Activated T-cell treated with anti-CD3 and anti-CD28 coated beads, Interleukin-2, amount 50 U/mL, for 24 hours (primary cell): ENCODE measurements at regions not wholly inside any gene's neighbourhood (a gene's known extent, or its start where the extent isn't known, plus 50 kb on each side); places are given as distances from the start of the nearest gene placed in this dataset.

Source experiments
- DNase-seq: peaks from one replicate; pipeline ENCODE4 v3.0.0-alpha.2; 2020
- H3K27ac Mint-ChIP-seq: 2 replicates; pipeline ENCODE4 v1.8.0; 2020; ENCODE audit warnings: mild to moderate bottlenecking, mixed read lengths
- H3K27me3 Mint-ChIP-seq: 2 replicates; pipeline ENCODE4 v1.8.0; 2020; ENCODE audit warnings: mixed read lengths
- H3K36me3 Mint-ChIP-seq: 2 replicates; pipeline ENCODE4 v1.8.0; 2020; ENCODE audit warnings: low read depth, mixed read lengths
- H3K4me1 Mint-ChIP-seq: 2 replicates; pipeline ENCODE4 v1.8.0; 2020; ENCODE audit warnings: low read depth, mixed read lengths
- H3K4me3 Mint-ChIP-seq: 2 replicates; pipeline ENCODE4 v1.8.0; 2020; ENCODE audit warnings: mild to moderate bottlenecking, moderate library complexity, mixed read lengths
- H3K9me3 Mint-ChIP-seq: 2 replicates; pipeline ENCODE4 v1.8.0; 2020; ENCODE audit warnings: mixed read lengths

DNA sequence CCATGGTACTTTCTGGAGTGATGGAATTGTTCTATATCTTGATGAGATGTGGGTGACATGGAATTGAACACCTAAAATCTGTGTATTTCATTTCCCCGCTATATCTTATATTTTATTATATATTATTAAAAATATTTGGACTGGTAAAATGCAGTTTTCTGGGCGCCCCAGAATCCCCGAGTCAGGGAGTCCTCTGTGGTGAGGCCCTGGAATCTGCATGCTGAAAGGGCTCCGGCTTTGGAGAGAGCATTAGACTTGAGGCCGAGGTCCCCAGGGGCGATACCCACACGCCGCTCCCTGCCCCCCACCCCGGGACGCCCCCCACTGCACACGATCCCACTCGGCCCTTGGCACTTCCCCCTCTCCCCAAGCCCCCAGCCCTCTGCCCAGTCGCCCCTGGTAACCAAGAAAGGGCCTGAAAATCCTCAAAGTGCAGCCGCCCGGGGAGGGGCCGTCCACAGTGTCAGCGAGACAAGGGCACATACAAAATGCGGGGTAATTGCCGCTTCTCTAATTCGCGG lies 126.0 kb downstream of the ZFP36L2 start:
- Mint-ChIP-seq H3K36me3 (peaks cover 8% of the 10 kb centered on the region), H3K4me1 (no peaks in the 10 kb centered on the region), H3K4me3 (no peak overlapping the region), H3K27ac (no peak overlapping the region), H3K27me3 (no peaks in the 10 kb centered on the region), H3K9me3 (peaks cover 5% of the 10 kb centered on the region)
- no peak for DNase-seq

DNA sequence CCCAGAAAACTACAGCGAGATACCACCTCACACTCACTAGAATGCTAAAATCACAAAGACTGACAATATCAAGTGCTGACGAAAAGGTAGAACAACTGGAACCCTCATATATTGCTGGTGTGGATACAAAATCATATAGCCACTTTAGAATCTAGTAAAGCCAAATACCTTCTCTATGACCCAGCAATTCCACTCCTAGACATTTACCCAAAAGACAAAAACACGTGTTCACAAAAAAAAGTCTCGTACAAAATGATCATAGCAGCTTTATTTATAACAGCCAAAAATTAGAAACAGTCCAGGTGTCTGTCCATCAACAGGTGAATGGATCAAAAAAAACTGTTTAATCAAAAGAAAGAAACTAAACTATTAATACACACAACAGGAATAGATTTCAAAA lies 126.6 kb downstream of the ZFP36L2 start:
- H3K27me3 Mint-ChIP-seq = no peaks in the 10 kb centered on the region
- peaks cover 5% of the 10 kb centered on the region for H3K9me3 Mint-ChIP-seq
- H3K4me1 Mint-ChIP-seq = no peaks in the 10 kb centered on the region
- no peak overlapping the region for H3K27ac Mint-ChIP-seq
- H3K4me3 Mint-ChIP-seq = no peak overlapping the region
- DNase-seq = no peak
- H3K36me3 Mint-ChIP-seq = peaks cover 8% of the 10 kb centered on the region

DNA sequence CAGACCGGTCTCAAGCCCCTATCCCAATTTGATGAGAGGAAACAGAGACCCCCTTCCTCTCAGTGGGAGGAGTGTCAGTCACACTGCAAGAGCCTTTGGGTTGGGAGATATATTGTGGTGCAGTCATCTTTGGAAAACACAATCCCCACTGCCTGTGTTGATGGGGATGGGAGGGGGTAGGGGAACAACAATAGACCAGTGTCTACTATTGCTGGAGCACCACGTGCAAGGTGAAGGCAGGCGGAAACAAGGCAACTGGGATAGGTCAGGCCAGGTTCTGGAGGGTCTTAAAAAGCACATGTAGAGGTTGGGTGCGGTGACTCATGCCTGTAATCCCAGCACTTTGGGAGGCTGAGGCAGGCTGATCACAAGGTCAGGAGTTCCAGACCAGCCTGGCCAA lies 127.9 kb downstream of the ZFP36L2 start:
- Mint-ChIP-seq H3K4me1 (no peaks in the 10 kb centered on the region), H3K27ac (no peak overlapping the region), H3K4me3 (no peak overlapping the region), H3K36me3 (peaks cover 8% of the 10 kb centered on the region), H3K27me3 (no peaks in the 10 kb centered on the region), H3K9me3 (peaks cover 2% of the 10 kb centered on the region)
- no peak for DNase-seq

DNA sequence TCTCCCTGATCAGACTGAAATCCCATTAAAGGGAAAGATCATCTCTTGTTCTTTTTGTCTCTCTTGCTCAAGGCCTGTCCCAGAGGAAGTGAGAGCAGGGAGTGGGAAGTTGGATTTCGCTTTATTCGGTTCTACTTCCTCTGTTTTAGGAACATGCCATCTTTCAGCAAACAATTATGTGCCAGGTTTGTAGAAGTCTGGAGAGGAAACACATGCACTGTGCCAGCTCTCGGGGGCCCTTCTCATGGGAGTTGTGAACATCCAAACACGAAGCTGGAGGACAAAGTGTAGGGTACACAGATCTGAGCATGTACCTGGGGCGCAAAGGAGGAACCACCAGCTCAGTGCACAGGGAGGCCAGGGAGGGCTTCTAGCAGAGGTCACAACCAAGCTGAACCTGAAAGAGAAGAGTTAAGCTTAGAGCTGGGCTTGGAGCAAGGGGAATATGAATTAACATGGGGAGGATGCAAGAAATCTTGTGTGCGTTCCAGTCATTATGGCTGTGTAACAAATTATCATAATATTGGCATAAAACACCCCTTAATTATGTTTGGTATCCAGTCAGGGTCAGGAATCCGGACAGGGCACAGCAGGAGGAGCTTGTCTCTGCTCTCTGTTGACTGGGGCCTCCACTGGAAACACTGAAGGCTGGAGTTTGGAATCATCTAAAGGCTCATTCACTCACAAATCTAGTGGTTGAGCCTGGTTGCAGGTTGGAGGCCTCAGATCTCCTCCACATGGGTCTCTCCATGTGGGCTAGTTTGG lies 128.6 kb downstream of the ZFP36L2 start:
- Mint-ChIP-seq H3K4me1 (no peaks in the 10 kb centered on the region), H3K27me3 (no peaks in the 10 kb centered on the region), H3K9me3 (peaks cover 2% of the 10 kb centered on the region), H3K36me3 (peaks cover 8% of the 10 kb centered on the region), H3K27ac (no peak overlapping the region), H3K4me3 (no peak overlapping the region)
- no peak for DNase-seq

DNA sequence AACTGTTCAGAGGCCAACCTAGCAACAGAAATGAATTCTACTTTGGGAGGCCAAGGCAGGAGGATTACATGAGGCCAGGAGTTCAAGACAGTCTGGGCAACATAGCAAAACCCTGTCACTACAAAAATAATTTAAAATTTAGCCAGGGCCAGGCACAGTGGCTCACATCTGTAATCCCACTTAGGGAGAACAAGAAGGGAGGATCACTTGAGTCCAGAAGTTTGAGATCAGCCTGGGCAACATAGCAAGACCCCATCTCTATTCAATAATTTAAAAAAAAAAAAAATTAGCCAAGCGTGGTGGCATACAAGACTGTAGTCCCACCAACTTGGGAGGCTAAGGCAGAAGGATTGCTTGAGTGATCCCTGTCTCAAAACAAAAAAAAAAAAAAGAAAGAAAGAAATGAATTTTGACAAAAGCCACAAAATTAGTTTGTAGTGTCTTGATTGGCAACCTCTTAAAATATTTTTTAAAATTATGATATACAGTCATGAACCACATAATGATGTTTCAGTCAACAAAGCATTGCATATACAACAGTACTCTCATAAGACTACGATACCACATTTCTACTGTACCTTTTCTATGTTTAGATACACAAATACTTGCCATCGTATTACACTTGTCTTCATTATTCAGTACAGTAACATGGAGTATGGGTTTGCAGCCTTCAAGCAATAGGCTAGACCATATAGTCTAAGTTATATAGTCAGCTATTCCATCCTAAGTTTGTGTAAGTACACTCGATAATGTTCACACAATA lies 130.7 kb downstream of the ZFP36L2 start:
- peaks cover 10% of the 10 kb centered on the region for H3K36me3 Mint-ChIP-seq
- no peaks in the 10 kb centered on the region for H3K27me3 Mint-ChIP-seq
- H3K4me1 Mint-ChIP-seq = no peaks in the 10 kb centered on the region
- no peak overlapping the region for H3K27ac Mint-ChIP-seq
- no peak for DNase-seq
- H3K4me3 Mint-ChIP-seq = no peak overlapping the region
- peaks cover 6% of the 10 kb centered on the region for H3K9me3 Mint-ChIP-seq

DNA sequence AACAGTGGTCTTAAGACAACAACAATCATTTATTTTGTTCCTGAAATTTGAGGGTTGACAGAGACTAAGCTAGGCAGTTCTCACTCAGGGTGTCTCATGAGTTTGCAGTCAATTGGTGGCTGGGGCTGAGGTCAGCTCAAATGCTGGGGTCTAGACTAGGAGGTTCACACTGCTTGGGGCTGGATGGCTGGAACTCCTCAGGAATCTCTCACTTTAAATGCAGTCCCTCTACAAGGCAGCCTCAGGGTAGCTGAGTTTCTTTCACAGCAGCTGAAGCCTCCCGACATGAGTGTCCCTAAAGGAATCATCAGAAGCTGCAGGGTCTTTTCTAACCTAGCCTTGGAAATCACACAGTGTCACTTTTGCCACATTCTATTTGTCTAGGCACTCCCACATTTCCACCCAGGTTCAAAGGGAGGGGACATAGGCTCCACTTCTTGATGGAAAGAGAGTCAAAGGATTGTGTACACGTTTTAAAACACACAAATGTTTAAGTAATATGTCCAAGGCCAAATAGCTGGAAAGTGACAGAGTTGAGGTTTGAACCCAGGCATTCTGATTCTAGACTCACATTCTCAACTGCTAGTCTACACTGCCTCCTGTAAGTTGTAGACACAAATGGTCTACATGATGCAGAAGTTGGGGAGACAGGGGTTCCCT lies 133.8 kb downstream of the ZFP36L2 start:
- H3K36me3 Mint-ChIP-seq = peaks cover 12% of the 10 kb centered on the region
- no peaks in the 10 kb centered on the region for H3K27me3 Mint-ChIP-seq
- no peak for DNase-seq
- peaks cover 11% of the 10 kb centered on the region for H3K9me3 Mint-ChIP-seq
- no peak overlapping the region for H3K27ac Mint-ChIP-seq
- H3K4me3 Mint-ChIP-seq = no peak overlapping the region
- H3K4me1 Mint-ChIP-seq = no peaks in the 10 kb centered on the region

DNA sequence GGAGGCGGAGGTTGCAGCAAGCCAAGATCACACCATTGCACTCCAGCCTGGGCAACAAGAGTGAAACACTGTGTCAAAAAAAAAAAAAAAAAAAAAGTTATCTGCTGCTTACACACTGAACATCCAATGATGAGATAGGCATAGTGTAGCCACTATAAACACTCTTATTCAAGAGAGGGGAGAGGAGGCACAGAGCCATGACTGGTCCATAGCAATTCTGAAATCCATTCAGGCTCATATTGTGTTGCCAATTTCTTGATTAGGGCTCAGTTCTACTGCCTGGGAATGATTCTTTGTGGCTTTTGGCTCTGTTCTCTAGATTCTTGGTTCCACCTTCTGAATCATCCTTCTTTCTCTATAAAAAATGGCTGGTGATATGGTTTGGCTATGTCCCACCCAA lies 136.1 kb downstream of the ZFP36L2 start:
- H3K27me3 Mint-ChIP-seq = no peaks in the 10 kb centered on the region
- H3K27ac Mint-ChIP-seq = no peak overlapping the region
- no peak overlapping the region for H3K4me3 Mint-ChIP-seq
- peaks cover 3% of the 10 kb centered on the region for H3K4me1 Mint-ChIP-seq
- no peak for DNase-seq
- peaks cover 9% of the 10 kb centered on the region for H3K9me3 Mint-ChIP-seq
- peaks cover 4% of the 10 kb centered on the region for H3K36me3 Mint-ChIP-seq

DNA sequence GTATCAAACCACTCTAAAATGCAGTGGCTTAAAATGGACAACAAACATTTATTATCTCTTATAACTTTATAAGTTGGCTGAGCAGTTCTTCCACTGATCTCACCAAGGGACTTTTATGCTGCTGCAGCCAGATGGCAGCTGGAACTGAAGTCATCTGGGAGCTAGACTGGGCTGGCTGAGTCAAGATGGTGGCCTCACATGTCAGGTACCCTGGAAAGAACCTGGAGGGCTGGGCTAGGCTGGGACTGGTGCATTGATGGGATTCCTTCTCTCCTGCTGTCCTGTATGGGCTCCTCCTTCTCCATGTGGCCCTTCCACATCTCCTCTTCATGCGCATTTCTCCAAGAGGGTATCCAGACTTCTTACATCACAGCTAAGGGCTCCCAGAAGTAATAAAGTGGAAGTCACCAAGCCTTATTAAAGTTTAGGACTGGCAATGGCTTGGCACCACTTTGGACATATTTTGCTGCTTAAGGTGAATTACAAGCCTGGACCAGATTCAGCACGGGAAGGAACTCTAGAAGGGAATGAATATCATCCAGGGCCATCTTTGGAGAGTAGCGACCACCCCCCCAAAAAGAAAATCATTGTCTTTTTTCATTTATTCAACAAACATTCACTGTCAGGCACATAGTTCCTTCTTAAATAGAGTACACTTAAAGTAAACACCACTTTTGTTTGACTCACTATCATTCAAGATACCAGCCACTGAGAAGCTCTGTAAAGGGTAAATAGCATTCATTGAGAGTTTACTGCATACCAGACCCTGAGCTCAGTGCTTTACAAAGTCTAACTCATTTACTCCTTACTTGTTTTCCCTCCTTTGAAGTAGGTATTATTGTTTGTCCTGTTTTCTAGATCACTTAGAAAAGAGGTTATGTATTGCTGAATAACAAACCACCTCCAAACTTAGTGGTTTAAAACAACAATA lies 138.0 kb downstream of the ZFP36L2 start:
- no peak for DNase-seq
- Mint-ChIP-seq H3K4me3 (no peak overlapping the region), H3K36me3 (peaks cover 4% of the 10 kb centered on the region), H3K27ac (no peak overlapping the region), H3K27me3 (no peaks in the 10 kb centered on the region), H3K4me1 (peaks cover 7% of the 10 kb centered on the region), H3K9me3 (peaks cover 9% of the 10 kb centered on the region)

DNA sequence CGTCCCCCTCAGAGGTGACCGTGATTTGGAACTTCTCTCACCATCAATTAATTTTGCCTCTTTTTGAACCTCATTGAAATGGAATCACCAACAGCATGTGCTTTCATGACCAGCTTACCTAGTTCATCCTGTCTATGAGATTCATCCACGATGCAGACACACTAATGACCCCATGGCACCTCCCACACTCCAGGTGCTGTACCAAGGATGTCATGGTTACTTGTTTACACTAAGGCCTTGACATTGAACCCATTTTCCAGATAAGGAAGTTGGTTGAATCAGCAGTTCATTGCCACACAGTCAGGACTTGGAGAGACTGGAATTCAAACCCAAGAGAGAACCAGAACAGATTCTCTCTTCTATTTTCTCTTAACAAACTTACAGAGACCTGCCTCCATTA lies 139.0 kb downstream of the ZFP36L2 start:
- no peaks in the 10 kb centered on the region for H3K27me3 Mint-ChIP-seq

DNA sequence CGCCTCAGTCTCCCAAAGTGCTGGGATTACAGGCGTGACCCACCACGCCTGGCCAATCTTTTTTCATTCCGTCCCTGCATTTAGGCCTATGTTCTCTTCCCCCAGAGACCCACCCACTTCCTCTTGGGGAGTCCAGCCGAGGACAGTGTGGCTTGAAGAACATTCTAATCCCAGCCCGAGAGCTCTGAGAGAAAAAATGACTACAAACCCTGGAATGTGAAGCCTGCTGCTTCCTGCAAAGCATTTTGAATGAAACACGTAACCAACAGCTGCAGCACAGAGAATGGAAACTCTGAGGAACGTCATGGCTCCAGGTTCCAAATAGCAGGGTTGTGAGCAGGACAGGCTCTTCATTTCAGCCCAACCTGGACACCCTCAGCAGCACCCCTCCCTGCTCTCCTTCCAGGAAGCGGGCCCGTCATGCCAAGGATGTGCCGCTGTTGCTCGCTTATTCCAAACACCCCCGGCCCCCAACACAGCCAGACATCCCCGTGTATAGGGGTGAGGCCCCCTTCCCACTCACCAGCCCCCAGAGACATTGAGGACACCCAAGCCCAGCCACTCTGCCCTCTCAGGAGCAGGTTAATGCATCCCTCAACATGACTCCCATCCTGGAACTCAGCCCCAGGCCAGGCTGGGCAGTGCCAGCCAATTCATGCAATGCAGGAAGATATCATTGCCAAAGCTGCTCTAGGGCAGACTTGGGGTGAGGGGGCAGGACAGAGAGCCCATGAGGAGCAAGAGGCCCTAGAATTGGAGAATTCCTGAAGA lies 139.8 kb downstream of the ZFP36L2 start:
- Mint-ChIP-seq H3K36me3 (peaks cover 4% of the 10 kb centered on the region), H3K9me3 (peaks cover 9% of the 10 kb centered on the region), H3K4me1 (peaks cover 7% of the 10 kb centered on the region), H3K27ac (no peak overlapping the region), H3K4me3 (no peak overlapping the region), H3K27me3 (no peaks in the 10 kb centered on the region)
- DNase-seq = no peak

More for the DNA sequence above, 139.0 kb downstream of the ZFP36L2 start:
- Mint-ChIP-seq H3K4me1 (peaks cover 7% of the 10 kb centered on the region), H3K9me3 (peaks cover 9% of the 10 kb centered on the region), H3K4me3 (no peak overlapping the region), H3K36me3 (peaks cover 4% of the 10 kb centered on the region), H3K27ac (no peak overlapping the region)
- no peak for DNase-seq

DNA sequence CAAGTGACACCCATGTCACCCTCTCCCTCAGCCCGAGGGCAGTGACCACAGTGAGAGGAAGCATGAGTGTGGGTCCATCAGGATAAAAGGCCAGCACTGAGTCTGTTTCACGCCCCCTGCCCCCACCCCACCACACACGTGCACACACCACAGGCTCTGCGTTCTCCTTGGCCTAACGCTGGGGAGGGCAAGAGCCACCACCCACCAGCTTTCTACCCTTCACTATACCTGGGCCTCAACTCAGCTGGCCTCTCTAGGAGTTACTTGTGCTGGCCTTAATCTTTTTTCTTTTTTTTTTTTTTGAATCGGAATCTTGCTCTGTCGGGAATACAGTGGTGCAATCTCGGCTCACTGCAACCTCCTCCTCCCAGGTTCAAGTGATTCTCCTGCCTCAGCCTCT lies 140.5 kb downstream of the ZFP36L2 start:
- Mint-ChIP-seq H3K27ac (no peak overlapping the region), H3K36me3 (peaks cover 4% of the 10 kb centered on the region), H3K27me3 (no peaks in the 10 kb centered on the region), H3K4me1 (peaks cover 7% of the 10 kb centered on the region), H3K9me3 (peaks cover 7% of the 10 kb centered on the region), H3K4me3 (no peak overlapping the region)
- no peak for DNase-seq

DNA sequence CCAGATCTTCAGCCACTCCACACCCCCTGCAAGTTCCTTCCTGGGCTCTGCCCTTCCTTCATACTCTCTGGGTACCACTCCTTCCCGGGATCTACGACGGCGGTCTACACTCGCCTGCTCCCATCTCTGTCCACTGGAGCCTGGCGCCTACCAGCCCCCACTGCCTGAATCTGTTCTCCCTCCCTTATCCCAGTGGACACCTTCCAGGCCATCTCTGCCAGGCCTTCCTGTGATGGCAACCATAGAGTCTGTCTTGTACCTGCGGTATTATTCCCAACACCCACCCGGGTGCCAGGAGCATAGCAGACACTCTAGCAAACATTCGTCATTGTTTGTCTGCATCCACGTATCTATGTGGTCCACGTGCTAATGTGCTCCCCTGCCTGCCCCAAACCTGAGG lies 140.9 kb downstream of the ZFP36L2 start:
- Mint-ChIP-seq H3K36me3 (peaks cover under 1% of the 10 kb centered on the region), H3K4me1 (peaks cover 7% of the 10 kb centered on the region), H3K4me3 (no peak overlapping the region), H3K9me3 (peaks cover 3% of the 10 kb centered on the region), H3K27me3 (no peaks in the 10 kb centered on the region), H3K27ac (no peak overlapping the region)
- no peak for DNase-seq

DNA sequence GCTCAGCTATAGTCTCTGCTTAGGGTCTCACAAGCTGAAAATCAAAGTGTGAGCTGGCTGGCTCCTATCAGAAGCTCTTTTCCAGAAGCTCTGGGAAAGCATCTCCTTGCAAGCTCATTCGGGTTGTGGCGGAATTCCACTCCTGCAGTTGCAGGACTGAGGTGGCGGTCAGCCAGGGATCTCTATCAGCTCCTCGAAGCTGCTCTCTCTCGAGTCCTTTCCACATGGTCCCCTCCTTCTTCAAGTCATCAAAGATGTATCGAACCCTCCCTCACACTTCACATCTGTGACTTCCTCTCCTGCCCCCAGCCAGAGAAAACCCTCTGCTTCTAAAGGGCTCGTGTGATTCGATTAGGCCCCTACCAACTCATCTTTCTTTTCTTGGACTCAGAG lies 141.7 kb downstream of the ZFP36L2 start:
- H3K4me3 Mint-ChIP-seq = no peak overlapping the region
- H3K27ac Mint-ChIP-seq = no peak overlapping the region
- no peaks in the 10 kb centered on the region for H3K9me3 Mint-ChIP-seq
- no peaks in the 10 kb centered on the region for H3K27me3 Mint-ChIP-seq
- DNase-seq = no peak
- H3K4me1 Mint-ChIP-seq = peaks cover 10% of the 10 kb centered on the region
- no peaks in the 10 kb centered on the region for H3K36me3 Mint-ChIP-seq
